NCI-H146 treated with DMSO at 0.1 percent for 48 hours (cell line): ENCODE measurements at regions not wholly inside any gene's neighbourhood (a gene's known extent, or its start where the extent isn't known, plus 50 kb on each side); places are given as distances from the start of the nearest gene placed in this dataset.

Experiments used
- DNase-seq: peaks from one replicate; lab custom pipeline; 2025; ENCODE audit not compliant: unreplicated experiment; lab: John Stamatoyannopoulos, UW

- no peak for DNase-seq
Observed at GRCh38 chr17:34156741-34157589, 98.1 kb upstream of the CCL2 start.

GRCh38 chr17:34161690-34162089, 93.4 kb upstream of the CCL2 start:
- no peak for DNase-seq

- no peak for DNase-seq
Observed at GRCh38 chr17:34163123-34163522, 92.0 kb upstream of the CCL2 start.

- DNase-seq: no peak
Observed at GRCh38 chr17:34163646-34164045, 91.4 kb upstream of the CCL2 start.

- no peak for DNase-seq
Observed at GRCh38 chr17:34164837-34165236, 90.2 kb upstream of the CCL2 start.

GRCh38 chr17:34166352-34166751, 88.7 kb upstream of the CCL2 start:
- no peak for DNase-seq

- no peak for DNase-seq
Observed at GRCh38 chr17:34167354-34167753, 87.7 kb upstream of the CCL2 start.

GRCh38 chr17:34168989-34169388, 86.1 kb upstream of the CCL2 start:
- no peak for DNase-seq

- no peak for DNase-seq
Observed at GRCh38 chr17:34169496-34169895, 85.6 kb upstream of the CCL2 start.

- DNase-seq: peak; percentile 5
Observed at GRCh38 chr17:34171245-34171818, 83.8 kb upstream of the CCL2 start.

- no peak for DNase-seq
Observed at GRCh38 chr17:34172390-34172918, 82.6 kb upstream of the CCL2 start.

- no peak for DNase-seq
Observed at GRCh38 chr17:34173241-34173640, 81.8 kb upstream of the CCL2 start.

- no peak for DNase-seq
Observed at GRCh38 chr17:34174496-34174895, 80.6 kb upstream of the CCL2 start.

GRCh38 chr17:34176440-34176839, 78.6 kb upstream of the CCL2 start:
- DNase-seq: no peak

GRCh38 chr17:34177642-34178041, 77.4 kb upstream of the CCL2 start:
- DNase-seq: no peak

- DNase-seq: no peak
Observed at GRCh38 chr17:34178092-34178491, 77.0 kb upstream of the CCL2 start.

- no peak for DNase-seq
Observed at GRCh38 chr17:34182036-34182803, 72.9 kb upstream of the CCL2 start.

- DNase-seq: no peak
Observed at GRCh38 chr17:34195987-34196386, 59.1 kb upstream of the CCL2 start.

- no peak for DNase-seq
Observed at GRCh38 chr17:34198519-34198918, 56.6 kb upstream of the CCL2 start.

- no peak for DNase-seq
Observed at GRCh38 chr17:34199454-34199853, 55.6 kb upstream of the CCL2 start.

GRCh38 chr17:34199932-34200534, 55.1 kb upstream of the CCL2 start:
- DNase-seq: peak; percentile 10
